Neural progenitor cell (in vitro differentiated cells): ENCODE measurements at regions not wholly inside any gene's neighbourhood (a gene's known extent, or its start where the extent isn't known, plus 50 kb on each side); places are given as distances from the start of the nearest gene placed in this dataset.

Experiments
- EZH2phosphoT487 ChIP-seq: fragments of 200-600 bp; sonication (generic); IDR thresholded peaks from 2 replicates; pipeline ENCODE4 v1.6.1; 2017; ENCODE audit warnings: antibody characterized with exemption
- TF ChIP-seq, protein P1 (sequence below): fragments of 200-600 bp; sonication (generic); IDR thresholded peaks from 2 replicates; pipeline ENCODE4 v1.5.1; 2017; ENCODE audit warnings: antibody characterized with exemption, mild to moderate bottlenecking

DNA sequence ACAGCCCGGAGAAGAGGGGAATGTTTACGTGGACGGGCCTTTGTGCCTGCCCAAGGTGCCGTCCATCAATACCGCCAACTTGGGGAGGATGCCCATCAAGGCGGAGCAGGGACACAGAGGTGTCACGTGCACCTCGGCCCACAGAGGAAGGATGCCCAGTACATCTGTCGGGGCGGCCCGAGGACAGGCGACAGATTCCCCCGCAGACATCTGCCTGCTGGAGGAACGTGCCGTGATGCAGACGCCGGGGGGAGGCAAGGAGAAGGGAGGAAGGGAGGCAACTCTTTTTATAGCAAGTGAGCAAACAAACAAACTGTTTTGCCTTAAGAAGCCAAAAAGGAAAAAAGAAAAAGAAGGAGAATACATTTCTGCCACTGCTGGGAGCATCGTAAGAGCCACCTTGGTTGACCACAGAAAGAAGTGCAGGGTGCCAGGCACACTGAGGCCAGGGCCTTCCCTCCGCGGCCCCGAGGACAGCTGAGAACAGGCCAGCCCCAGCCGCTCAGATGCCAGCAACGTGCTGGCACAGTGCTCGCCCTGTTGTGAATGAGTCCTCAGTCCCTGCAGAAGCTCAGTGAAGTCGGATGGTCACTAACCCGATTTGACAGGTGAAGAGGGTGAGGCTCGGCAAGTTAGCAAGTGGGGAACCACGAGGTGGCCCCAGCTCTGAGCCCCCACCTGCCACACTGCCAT, 146.4 kb downstream of the RBFOX3 start:
- TF ChIP-seq, protein P1, sequence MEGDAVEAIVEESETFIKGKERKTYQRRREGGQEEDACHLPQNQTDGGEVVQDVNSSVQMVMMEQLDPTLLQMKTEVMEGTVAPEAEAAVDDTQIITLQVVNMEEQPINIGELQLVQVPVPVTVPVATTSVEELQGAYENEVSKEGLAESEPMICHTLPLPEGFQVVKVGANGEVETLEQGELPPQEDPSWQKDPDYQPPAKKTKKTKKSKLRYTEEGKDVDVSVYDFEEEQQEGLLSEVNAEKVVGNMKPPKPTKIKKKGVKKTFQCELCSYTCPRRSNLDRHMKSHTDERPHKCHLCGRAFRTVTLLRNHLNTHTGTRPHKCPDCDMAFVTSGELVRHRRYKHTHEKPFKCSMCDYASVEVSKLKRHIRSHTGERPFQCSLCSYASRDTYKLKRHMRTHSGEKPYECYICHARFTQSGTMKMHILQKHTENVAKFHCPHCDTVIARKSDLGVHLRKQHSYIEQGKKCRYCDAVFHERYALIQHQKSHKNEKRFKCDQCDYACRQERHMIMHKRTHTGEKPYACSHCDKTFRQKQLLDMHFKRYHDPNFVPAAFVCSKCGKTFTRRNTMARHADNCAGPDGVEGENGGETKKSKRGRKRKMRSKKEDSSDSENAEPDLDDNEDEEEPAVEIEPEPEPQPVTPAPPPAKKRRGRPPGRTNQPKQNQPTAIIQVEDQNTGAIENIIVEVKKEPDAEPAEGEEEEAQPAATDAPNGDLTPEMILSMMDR = no peak
- TF ChIP-seq EZH2phosphoT487 = no peak
